Adrenal gland (tissue), 5 donors: ENCODE measurements at regions not wholly inside any gene's neighbourhood (a gene's known extent, or its start where the extent isn't known, plus 50 kb on each side); places are given as distances from the start of the nearest gene placed in this dataset.

ENCODE experiments used
- POLR2A ChIP-seq, 2 donors: fragments of 450-650 bp; IDR thresholded peaks; one replicate each; pipeline ENCODE4 v1.6.1; 2017; ENCODE audit warnings: antibody characterized with exemption in 2 of 2, mild to moderate bottlenecking in 2 of 2, moderate library complexity in 1 of 2
- TF ChIP-seq, protein P1 (sequence below), 6 experiments: fragments of 450-650 bp in 4 of 6; fragments of 200-600 bp in 2 of 6; sonication (generic) in 1 of 6; IDR thresholded peaks; 1 replicate in 5 of 6; 2 replicates in 1 of 6; pipeline versions ENCODE4 v1.5.1 to v1.8.0; 2016 to 2021; ENCODE audit warnings: antibody characterized with exemption in 6 of 6, mild to moderate bottlenecking in 2 of 6, moderate library complexity in 1 of 6
- donor health status: DM: no; HTN: no; CAD: no.

DNA sequence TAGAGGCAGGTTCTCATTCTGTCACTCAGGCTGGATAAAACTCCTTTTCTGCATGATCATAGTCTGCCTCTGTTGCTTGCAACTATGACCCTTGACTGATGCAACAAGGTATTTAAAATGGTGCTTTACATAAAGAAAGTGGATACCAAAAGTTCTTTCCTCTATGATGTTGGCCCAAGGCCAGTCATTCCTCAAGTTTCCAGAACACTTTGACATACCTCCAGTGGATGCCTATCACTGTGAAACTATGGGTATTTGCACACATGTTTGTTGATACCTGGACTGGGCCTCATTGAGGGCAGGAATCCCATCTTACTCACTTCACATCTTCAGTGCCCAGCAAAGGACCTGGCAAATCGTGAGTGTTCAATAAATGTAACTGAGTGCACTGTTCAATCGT is 159.0 kb upstream of the ZC3H12C start:
- TF ChIP-seq, protein P1, sequence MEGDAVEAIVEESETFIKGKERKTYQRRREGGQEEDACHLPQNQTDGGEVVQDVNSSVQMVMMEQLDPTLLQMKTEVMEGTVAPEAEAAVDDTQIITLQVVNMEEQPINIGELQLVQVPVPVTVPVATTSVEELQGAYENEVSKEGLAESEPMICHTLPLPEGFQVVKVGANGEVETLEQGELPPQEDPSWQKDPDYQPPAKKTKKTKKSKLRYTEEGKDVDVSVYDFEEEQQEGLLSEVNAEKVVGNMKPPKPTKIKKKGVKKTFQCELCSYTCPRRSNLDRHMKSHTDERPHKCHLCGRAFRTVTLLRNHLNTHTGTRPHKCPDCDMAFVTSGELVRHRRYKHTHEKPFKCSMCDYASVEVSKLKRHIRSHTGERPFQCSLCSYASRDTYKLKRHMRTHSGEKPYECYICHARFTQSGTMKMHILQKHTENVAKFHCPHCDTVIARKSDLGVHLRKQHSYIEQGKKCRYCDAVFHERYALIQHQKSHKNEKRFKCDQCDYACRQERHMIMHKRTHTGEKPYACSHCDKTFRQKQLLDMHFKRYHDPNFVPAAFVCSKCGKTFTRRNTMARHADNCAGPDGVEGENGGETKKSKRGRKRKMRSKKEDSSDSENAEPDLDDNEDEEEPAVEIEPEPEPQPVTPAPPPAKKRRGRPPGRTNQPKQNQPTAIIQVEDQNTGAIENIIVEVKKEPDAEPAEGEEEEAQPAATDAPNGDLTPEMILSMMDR (IDR thresholded peaks at IDR 0.05), result no peak
- TF ChIP-seq POLR2A (IDR thresholded peaks at IDR 0.05), result no peak
